HUES64 (cell line): ENCODE measurements at regions not wholly inside any gene's neighbourhood (a gene's known extent, or its start where the extent isn't known, plus 50 kb on each side); places are given as distances from the start of the nearest gene placed in this dataset.
"Not testable (repeated sequence)": the region's sequence is repeated elsewhere in the genome, so short reads cannot be mapped to it uniquely, and the experiment has no call there.

Experiments used
- H3K27ac ChIP-seq: 2 replicates; pipeline ENCODE4 v1.7.0; 2013; ENCODE audit warnings: low read depth, low read length, inconsistent platforms
- H3K27me3 ChIP-seq: 2 replicates; pipeline ENCODE4 v1.6.1; 2013; ENCODE audit warnings: mild to moderate bottlenecking, low read length; ENCODE audit not compliant: insufficient read depth
- H3K36me3 ChIP-seq: 2 replicates; pipeline ENCODE4 v1.6.1; 2013; ENCODE audit warnings: mild to moderate bottlenecking, low read length; ENCODE audit not compliant: insufficient read depth
- H3K4me1 ChIP-seq: 2 replicates; pipeline ENCODE4 v1.6.1; 2013; ENCODE audit warnings: mild to moderate bottlenecking, low read length, moderate library complexity; ENCODE audit not compliant: insufficient read depth
- H3K4me3 ChIP-seq: 2 replicates; pipeline ENCODE4 v1.5.1; 2013; ENCODE audit warnings: mild to moderate bottlenecking, low read length, moderate library complexity
- H3K9ac ChIP-seq: 2 replicates; pipeline ENCODE4 v1.6.1; 2013; ENCODE audit warnings: mild to moderate bottlenecking, low read depth, low read length
- H3K9me3 ChIP-seq: 2 replicates; pipeline ENCODE4 v1.6.1; 2013; ENCODE audit warnings: low read depth, low read length; ENCODE audit not compliant: insufficient read depth
- WGBS: fragments of 150-250, 120-280 bp; methylation state at CpG from one replicate; pipeline ENCODE4 v1.1.7; 2013; ENCODE audit warnings: missing lambda C conversion rate; 5-methylcytosine and 5-hydroxymethylcytosine counted together

DNA sequence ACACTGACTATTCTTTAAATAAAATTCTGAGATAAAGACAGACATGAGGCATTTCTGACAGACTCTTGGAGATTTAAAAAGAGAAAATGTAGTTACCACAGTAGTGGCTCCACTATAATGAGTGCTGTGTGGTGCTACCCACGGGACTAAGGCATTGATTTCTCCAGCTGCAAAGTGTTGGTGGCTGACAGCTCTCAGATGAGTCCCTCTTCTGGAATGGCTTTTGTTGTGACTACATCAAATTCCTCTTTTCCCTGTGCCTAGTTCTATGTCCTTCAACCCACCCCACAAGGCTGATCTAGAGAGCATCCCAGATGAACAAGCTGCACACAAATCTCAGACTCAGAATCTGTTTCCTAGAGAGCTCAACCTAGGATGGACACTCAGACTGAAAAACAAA is 884.8 kb upstream of the ZEB2 start:
- Histone ChIP-seq H3K27ac (no peak overlapping the region), H3K9me3 (no peaks in the 10 kb centered on the region), H3K4me3 (no peak overlapping the region), H3K9ac (no peak overlapping the region), H3K4me1 (no peaks in the 10 kb centered on the region), H3K36me3 (no peaks in the 10 kb centered on the region), H3K27me3 (no peaks in the 10 kb centered on the region)
- WGBS = 93% methylated on average over 1 of the region's 1 CpG

DNA sequence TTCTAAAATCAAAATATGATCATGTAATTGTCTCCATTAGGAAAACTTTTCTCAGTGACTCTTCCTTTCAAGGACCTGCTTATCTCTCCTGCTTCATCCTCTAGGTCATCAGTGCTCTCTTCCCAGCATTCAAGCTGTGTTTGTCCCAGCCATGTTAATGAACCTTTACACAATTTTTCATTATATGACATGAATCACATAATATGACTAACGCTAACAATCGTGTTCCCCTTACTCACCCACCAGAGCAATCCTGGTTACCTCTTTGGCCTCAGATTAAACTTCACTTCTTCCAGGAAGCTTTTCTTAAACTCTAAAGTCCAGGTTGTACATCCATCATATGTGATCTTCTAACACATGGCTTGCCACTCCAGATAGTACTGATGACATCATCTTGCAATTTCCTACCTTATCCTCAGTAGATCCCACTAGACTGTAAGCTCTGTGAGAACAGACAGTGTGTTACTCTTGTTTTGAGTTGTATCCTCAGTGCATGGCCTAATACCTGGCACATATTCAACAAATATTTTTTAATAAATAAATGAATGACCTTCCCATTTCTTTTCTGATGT is 882.9 kb upstream of the ZEB2 start:
- H3K4me1 ChIP-seq = no peaks in the 10 kb centered on the region
- H3K9ac ChIP-seq = no peak overlapping the region
- no peaks in the 10 kb centered on the region for H3K9me3 ChIP-seq
- H3K27me3 ChIP-seq = no peaks in the 10 kb centered on the region
- H3K36me3 ChIP-seq = no peaks in the 10 kb centered on the region
- H3K4me3 ChIP-seq = no peak overlapping the region
- H3K27ac ChIP-seq = no peak overlapping the region
- 95% methylated on average over 2 of the region's 2 CpGs for WGBS

DNA sequence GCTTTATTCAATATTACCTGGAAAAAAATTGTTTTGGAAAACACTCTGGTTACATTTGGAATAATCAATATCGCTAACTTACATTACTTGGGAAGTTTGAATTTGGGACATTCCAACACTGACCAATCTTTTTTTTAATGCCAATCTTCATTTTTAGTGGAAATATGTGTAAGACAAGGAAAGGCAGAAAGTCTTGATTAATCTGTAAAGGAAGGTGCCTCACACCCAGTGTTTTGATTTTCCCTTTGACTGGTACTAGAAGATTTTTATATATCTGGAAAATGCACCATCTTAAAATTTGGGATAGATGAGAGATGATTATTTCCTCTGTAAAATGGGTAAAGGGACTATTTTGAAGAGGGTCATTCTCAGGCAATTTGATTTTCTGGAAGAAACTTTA is 879.2 kb upstream of the ZEB2 start:
- Histone ChIP-seq H3K27me3 (no peaks in the 10 kb centered on the region), H3K27ac (no peak overlapping the region), H3K4me1 (no peaks in the 10 kb centered on the region), H3K4me3 (no peak overlapping the region), H3K9me3 (no peaks in the 10 kb centered on the region), H3K9ac (no peak overlapping the region), H3K36me3 (no peaks in the 10 kb centered on the region)
- 100% methylated on average over 1 of the region's 1 CpG for WGBS

DNA sequence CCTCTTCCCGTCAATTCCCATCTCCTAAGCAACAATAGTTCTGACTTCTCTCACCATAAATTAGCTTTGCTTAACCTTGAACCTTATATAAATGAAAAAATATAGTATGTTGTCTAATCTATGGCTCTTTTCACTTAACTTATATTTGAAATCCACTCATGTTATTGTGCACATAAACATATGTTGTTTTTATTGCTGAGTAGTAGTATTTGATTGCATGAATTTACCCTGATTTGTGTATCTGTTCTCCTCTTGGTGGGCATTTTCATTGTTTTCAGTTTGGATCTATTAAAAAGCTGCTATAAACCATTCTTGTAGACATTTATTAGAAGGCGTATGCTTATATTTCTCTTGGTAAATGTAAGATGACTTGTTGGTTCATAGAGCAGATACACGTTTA is 874.3 kb upstream of the ZEB2 start:
- no peaks in the 10 kb centered on the region for H3K36me3 ChIP-seq
- H3K27me3 ChIP-seq = no peaks in the 10 kb centered on the region
- 96% methylated on average over 2 of the region's 3 CpGs for WGBS
- no peaks in the 10 kb centered on the region for H3K9me3 ChIP-seq
- H3K4me1 ChIP-seq = no peaks in the 10 kb centered on the region
- H3K9ac ChIP-seq = no peak overlapping the region
- H3K4me3 ChIP-seq = no peak overlapping the region
- H3K27ac ChIP-seq = no peak overlapping the region

DNA sequence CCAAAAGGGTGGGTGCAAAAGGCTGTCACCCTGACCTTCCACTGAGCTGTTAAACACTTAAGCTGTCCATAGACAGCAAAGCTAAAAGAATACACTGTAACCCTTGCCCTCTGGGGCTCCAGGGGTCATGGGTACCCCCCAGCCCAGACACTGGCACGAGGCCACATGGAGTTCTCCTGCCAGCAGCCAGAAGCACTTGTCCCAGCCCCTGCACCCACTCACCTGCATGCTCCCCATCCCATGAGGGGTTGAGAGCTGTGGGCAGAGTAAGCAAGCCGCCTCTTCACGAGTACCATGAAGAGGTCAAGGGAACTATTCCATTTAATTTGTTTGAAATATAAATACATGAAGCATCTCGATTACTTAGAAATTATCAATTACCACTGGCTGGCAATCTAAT is 867.1 kb upstream of the ZEB2 start:
- 88% methylated on average over 1 of the region's 4 CpGs for WGBS
- Histone ChIP-seq H3K27me3 (no peaks in the 10 kb centered on the region), H3K9ac (no peak overlapping the region), H3K36me3 (no peaks in the 10 kb centered on the region), H3K4me3 (no peak overlapping the region), H3K4me1 (no peaks in the 10 kb centered on the region), H3K9me3 (no peaks in the 10 kb centered on the region), H3K27ac (no peak overlapping the region)

DNA sequence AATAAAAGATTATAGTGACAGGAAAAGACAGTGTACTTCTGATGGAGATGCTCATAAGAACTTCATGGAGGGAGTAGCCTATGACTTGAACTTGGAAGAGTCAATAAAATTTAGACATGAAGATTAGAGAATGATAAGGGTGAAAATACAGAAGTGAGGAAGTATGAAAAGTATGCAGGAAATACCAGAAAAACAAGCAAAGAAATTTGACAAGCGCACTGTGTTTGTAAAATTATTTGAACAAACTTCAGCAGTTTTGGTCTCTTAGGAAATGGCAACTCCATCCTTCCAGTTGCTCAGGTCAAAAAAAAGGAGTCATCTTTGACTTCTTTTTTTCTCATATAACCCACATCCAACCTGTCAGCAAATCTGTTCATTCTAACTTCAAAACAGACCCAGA is 864.0 kb upstream of the ZEB2 start:
- no peaks in the 10 kb centered on the region for H3K36me3 ChIP-seq
- no peaks in the 10 kb centered on the region for H3K4me1 ChIP-seq
- no peak overlapping the region for H3K4me3 ChIP-seq
- WGBS = 100% methylated on average over 1 of the region's 1 CpG
- no peaks in the 10 kb centered on the region for H3K9me3 ChIP-seq
- H3K27me3 ChIP-seq = no peaks in the 10 kb centered on the region
- no peak overlapping the region for H3K9ac ChIP-seq
- no peak overlapping the region for H3K27ac ChIP-seq

DNA sequence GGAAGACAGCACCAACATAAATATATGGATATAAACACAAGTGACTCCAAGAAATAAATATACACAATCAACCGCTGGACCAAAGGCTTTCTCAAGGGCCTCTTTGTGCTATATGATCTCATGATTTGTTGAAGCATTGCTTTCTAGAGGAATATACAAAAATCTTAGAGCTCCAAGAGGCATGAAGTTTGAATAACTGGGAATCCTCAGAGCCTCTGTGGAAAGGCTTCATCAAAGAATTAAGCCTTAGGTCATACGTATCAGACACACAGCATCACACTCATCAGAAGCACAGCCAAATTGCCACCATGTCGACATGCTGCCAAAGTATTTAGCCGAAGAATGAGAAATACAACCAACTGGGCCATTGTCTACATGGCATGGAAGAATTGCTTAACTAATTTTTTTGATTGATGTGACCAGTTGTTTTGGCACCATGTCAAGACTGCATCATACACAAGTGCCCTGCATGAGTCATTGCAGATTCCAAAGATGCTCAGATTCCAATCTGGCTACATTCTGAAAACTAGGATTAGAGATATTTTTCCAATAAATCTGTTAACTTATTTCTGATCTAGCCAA is 860.6 kb upstream of the ZEB2 start:
- Histone ChIP-seq H3K9me3 (no peaks in the 10 kb centered on the region), H3K9ac (no peak overlapping the region), H3K36me3 (no peaks in the 10 kb centered on the region), H3K4me1 (no peaks in the 10 kb centered on the region), H3K27ac (no peak overlapping the region), H3K27me3 (no peaks in the 10 kb centered on the region), H3K4me3 (no peak overlapping the region)
- 90% methylated on average over 4 of the region's 4 CpGs for whole genome bisulfite sequencing

DNA sequence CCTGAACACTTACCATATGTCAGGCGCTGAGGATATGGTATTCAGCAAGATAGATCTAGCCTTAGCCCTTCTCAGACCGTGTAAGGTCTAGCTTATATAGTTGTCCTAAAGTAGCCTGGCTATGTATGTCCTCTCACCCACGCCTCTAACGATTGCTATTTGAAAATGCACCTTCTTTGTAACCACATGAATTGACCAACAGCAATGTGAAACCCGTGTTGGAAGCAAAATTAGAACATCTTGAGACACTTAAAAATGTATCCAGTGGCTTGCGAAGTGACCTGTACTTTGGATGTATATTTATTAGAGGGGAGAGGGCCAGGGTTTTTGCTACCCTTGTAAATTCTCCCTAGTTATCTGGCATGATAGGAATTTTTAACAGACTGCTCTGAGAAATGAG is 860.0 kb upstream of the ZEB2 start:
- Histone ChIP-seq H3K9ac (no peak overlapping the region), H3K9me3 (no peaks in the 10 kb centered on the region), H3K27me3 (no peaks in the 10 kb centered on the region), H3K4me1 (no peaks in the 10 kb centered on the region), H3K27ac (no peak overlapping the region), H3K4me3 (no peak overlapping the region), H3K36me3 (no peaks in the 10 kb centered on the region)
- WGBS = 94% methylated on average over 6 of the region's 6 CpGs

DNA sequence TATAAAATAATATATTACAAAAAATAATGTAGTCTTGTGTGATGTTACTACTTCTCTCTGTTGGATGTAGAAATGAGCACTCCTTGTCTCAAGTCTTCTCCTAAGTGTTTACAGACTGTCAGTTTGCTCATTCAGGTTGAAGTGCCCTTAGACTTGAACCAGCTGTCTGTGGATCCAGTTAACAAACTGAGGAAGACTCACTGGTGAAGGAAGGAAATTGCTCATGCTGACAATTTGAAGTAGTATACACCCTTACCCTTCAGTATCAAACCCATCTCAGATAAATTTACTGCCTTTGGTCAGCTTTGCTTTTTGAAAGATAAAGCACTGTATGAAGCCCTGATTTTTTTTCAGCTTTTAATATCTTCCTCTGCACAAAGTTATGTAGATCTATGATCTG is 854.2 kb upstream of the ZEB2 start:
- no peak overlapping the region for H3K4me3 ChIP-seq
- H3K27me3 ChIP-seq = no peaks in the 10 kb centered on the region
- H3K9ac ChIP-seq = no peak overlapping the region
- H3K36me3 ChIP-seq = no peaks in the 10 kb centered on the region
- no peaks in the 10 kb centered on the region for H3K4me1 ChIP-seq
- no peak overlapping the region for H3K27ac ChIP-seq
- no peaks in the 10 kb centered on the region for H3K9me3 ChIP-seq

DNA sequence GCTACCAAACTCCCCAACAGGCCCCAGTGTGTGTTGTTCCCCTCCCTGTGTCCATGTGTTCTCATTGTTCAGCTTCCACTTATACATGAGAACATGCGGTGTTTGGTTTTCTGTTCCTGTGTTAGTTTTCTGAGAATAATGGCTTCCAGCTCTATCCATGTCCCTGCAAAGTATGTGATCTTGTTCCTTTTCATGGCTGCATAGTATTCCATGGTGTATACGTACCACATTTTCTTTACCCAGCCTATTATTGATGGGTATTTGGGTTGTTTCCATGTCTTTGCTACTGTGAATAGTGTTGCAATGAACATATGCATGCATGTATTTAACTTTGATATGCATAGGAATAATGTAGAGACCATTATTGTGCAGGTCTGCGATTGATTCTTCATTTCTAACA is 847.4 kb upstream of the ZEB2 start:
- not testable (repeated sequence) for H3K4me3 ChIP-seq, H3K4me1 ChIP-seq, H3K27ac ChIP-seq, H3K9ac ChIP-seq, H3K27me3 ChIP-seq, H3K9me3 ChIP-seq, H3K36me3 ChIP-seq
- WGBS = 93% methylated on average over 2 of the region's 3 CpGs

DNA sequence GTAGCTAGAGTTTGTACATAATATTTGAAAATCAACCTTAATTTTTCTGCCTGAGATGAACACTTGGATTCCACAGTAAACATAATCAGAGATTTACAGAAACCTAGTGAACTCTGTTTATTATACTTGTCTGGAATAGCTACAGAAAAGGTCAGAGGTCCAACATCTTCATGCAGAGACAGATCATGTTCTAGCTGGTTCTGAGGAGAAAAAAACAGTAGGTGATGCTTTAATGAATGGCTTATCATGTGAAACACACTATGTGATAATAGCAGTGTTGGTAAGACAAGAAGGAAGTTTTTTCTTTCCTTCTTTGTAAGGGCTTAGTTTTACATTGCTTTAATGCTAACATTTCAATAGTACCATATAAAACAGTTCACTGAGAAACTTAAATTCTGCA is 846.4 kb upstream of the ZEB2 start:
- H3K9me3 ChIP-seq = no peaks in the 10 kb centered on the region
- no peaks in the 10 kb centered on the region for H3K4me1 ChIP-seq
- H3K27ac ChIP-seq = no peak overlapping the region
- H3K4me3 ChIP-seq = no peak overlapping the region
- no peaks in the 10 kb centered on the region for H3K27me3 ChIP-seq
- no peak overlapping the region for H3K9ac ChIP-seq
- no peaks in the 10 kb centered on the region for H3K36me3 ChIP-seq

DNA sequence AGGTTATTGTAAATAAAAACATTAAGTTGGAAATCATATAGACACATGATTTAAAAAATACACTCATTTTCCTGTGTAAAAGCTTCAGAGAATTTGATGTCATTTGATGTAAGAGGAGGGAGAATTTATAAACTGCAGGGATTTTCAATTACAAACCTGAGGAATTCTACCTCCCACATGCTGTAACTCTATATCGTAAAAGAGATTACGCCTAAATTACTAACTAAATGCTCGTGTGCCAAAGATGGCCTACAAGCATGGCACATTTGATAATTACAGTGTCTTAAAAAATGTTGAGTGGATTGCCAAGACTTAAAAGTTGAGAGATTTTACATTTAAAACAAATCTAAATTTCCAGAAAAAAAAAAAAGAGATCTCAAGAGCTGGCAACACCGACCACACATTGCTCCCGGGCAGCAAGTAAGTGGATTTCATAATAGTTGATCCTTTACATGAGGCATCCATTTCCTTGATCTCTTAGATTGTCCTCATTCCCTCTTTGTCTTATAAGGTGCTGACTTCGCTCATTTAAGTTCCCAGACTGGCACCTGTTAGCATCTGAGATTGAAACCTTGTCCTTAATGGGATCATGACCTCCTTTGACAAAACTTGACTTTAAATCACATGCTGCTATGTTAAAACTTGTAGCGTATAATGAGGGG is 840.3 kb upstream of the ZEB2 start:
- Histone ChIP-seq H3K4me3 (no peak overlapping the region), H3K27ac (no peak overlapping the region), H3K4me1 (no peaks in the 10 kb centered on the region), H3K36me3 (no peaks in the 10 kb centered on the region), H3K9ac (no peak overlapping the region), H3K27me3 (no peaks in the 10 kb centered on the region), H3K9me3 (no peaks in the 10 kb centered on the region)
- 96% methylated on average over 7 of the region's 7 CpGs for WGBS
